ENCODE measurements at regions not wholly inside any gene's neighbourhood (a gene's known extent, or its start where the extent isn't known, plus 50 kb on each side); places are given as distances from the start of the nearest gene placed in this dataset.
"Not testable (repeated sequence)": the region's sequence is repeated elsewhere in the genome, so short reads cannot be mapped to it uniquely, and the experiment has no call there.

GRCh38 chr12:67889931-67890330 lies 99.3 kb upstream of the IFNG-AS1 start:
- ChIA-PET POLR2A (no interaction called here), CTCF (no interaction called here)

GRCh38 chr12:67890726-67891258 lies 98.5 kb upstream of the IFNG-AS1 start:
- ChIA-PET POLR2A (no interaction called here), CTCF (interaction anchor here (0.7 kb wide), 1 partner anchor 59 kb away, joined by 3 read pairs; no protein-coding TSS in a partner anchor)

- POLR2A ChIA-PET: no interaction called here
- CTCF ChIA-PET: interaction anchor here (1.4 kb wide), 1 partner anchor 8 kb away, joined by 3 read pairs; no protein-coding TSS in a partner anchor
These were observed 97.7 kb upstream of the IFNG-AS1 start for GRCh38 chr12:67891596-67891995.

GRCh38 chr12:67892259-67893021 lies 96.8 kb upstream of the IFNG-AS1 start:
- CTCF ChIA-PET: interaction anchor here (1.4 kb wide), 1 partner anchor 9 kb away, joined by 3 read pairs; no protein-coding TSS in a partner anchor
- POLR2A ChIA-PET: no interaction called here

- POLR2A ChIA-PET: no interaction called here
- CTCF ChIA-PET: no interaction called here
These were observed 96.1 kb upstream of the IFNG-AS1 start for GRCh38 chr12:67893022-67893580.

GRCh38 chr12:67900418-67900817 lies 88.8 kb upstream of the IFNG-AS1 start:
- CTCF ChIA-PET, POLR2A ChIA-PET: not testable (repeated sequence)

- CTCF ChIA-PET: no interaction called here
These were observed 80.1 kb upstream of the IFNG-AS1 start for GRCh38 chr12:67909091-67909531.

GRCh38 chr12:67909681-67910080 lies 79.6 kb upstream of the IFNG-AS1 start:
- ChIA-PET POLR2A (no interaction called here), CTCF (no interaction called here)

More at GRCh38 chr12:67909091-67909531, 80.1 kb upstream of the IFNG-AS1 start:
- POLR2A ChIA-PET: no interaction called here

GRCh38 chr12:67910360-67911274 lies 78.6 kb upstream of the IFNG-AS1 start:
- ChIA-PET POLR2A (no interaction called here), CTCF (no interaction called here)

GRCh38 chr12:67911275-67911600 lies 78.0 kb upstream of the IFNG-AS1 start:
- ChIA-PET POLR2A (no interaction called here), CTCF (no interaction called here)

- CTCF ChIA-PET: no interaction called here
- POLR2A ChIA-PET: no interaction called here
These were observed 77.5 kb upstream of the IFNG-AS1 start for GRCh38 chr12:67911789-67912188.

GRCh38 chr12:67915335-67915851 lies 73.9 kb upstream of the IFNG-AS1 start:
- ChIA-PET CTCF (no interaction called here), POLR2A (interaction anchor here (0.7 kb wide), 1 partner anchor 162 kb away, joined by 5 read pairs; no protein-coding TSS in a partner anchor)

- ChIA-PET CTCF (no interaction called here), POLR2A (no interaction called here)
These were observed 72.8 kb upstream of the IFNG-AS1 start for GRCh38 chr12:67916266-67916970.

GRCh38 chr12:67917811-67918210 lies 71.4 kb upstream of the IFNG-AS1 start:
- CTCF ChIA-PET: no interaction called here

GRCh38 chr12:67918441-67918840 lies 70.8 kb upstream of the IFNG-AS1 start:
- ChIA-PET POLR2A (no interaction called here), CTCF (no interaction called here)

More at GRCh38 chr12:67917811-67918210, 71.4 kb upstream of the IFNG-AS1 start:
- POLR2A ChIA-PET: no interaction called here

- ChIA-PET POLR2A (no interaction called here), CTCF (no interaction called here)
These were observed 69.8 kb upstream of the IFNG-AS1 start for GRCh38 chr12:67919406-67919805.

GRCh38 chr12:67920413-67920812 lies 68.8 kb upstream of the IFNG-AS1 start:
- ChIA-PET POLR2A (no interaction called here), CTCF (interaction anchor here (0.6 to 1.3 kb wide), 2 partner anchors 23 to 48 kb away, joined by 3 to 4 read pairs; no protein-coding TSS in a partner anchor)

- CTCF ChIA-PET: interaction anchor here (1.3 kb wide), 1 partner anchor 22 kb away, joined by 3 read pairs; no protein-coding TSS in a partner anchor
These were observed 68.0 kb upstream of the IFNG-AS1 start for GRCh38 chr12:67921286-67921685.

GRCh38 chr12:67922245-67922644 lies 67.0 kb upstream of the IFNG-AS1 start:
- ChIA-PET POLR2A (no interaction called here), CTCF (no interaction called here)

More at GRCh38 chr12:67921286-67921685, 68.0 kb upstream of the IFNG-AS1 start:
- POLR2A ChIA-PET: no interaction called here
